ENCODE measurements at regions not wholly inside any gene's neighbourhood (a gene's known extent, or its start where the extent isn't known, plus 50 kb on each side); places are given as distances from the start of the nearest gene placed in this dataset.
"Not testable (repeated sequence)": the region's sequence is repeated elsewhere in the genome, so short reads cannot be mapped to it uniquely, and the experiment has no call there.

- DNase-seq = peak; percentile 50 to 60
- 40% methylated on average over 18 of the region's 18 CpGs for WGBS, 2 donors
- peaks cover 8% of the 10 kb centered on the region for H3K27me3 ChIP-seq
- no peak overlapping the region for H3K4me3 ChIP-seq (replicated peaks in 1 of 3)
- H3K9me3 ChIP-seq = no peaks in the 10 kb centered on the region
- no peaks in the 10 kb centered on the region for H3K4me1 ChIP-seq
- TF ChIP-seq POLR2A (IDR thresholded peaks at IDR 0.05) (no peak), CTCF (IDR thresholded peaks at IDR 0.05) (peak; percentile 30 to 81 (median 70))
- intact Hi-C loops (cut with DNase I) = no loop called here
- no peak overlapping the region for H3K27ac ChIP-seq
- no peaks in the 10 kb centered on the region for H3K36me3 ChIP-seq
These were observed 375.0 kb downstream of the TYW1 start for GRCh38 chr7:67371429-67372305.

GRCh38 chr7:67373389-67373788 lies 376.8 kb downstream of the TYW1 start:
- H3K4me3 ChIP-seq (replicated peaks in 1 of 3); intact Hi-C loops (cut with DNase I); H3K4me1 ChIP-seq; H3K9me3 ChIP-seq; H3K27me3 ChIP-seq; H3K27ac ChIP-seq; H3K36me3 ChIP-seq; DNase-seq: not testable (repeated sequence)
- WGBS, 2 donors = 49 to 58% methylated on average over 3 of the region's 3 CpGs

GRCh38 chr7:67375427-67375826 lies 378.8 kb downstream of the TYW1 start:
- H3K4me3 ChIP-seq (replicated peaks in 1 of 3) = no peak overlapping the region
- 86 to 93% methylated on average over 5 of the region's 5 CpGs for WGBS, 2 donors
- TF ChIP-seq CTCF (IDR thresholded peaks at IDR 0.05) = no peak
- no peak for TF ChIP-seq POLR2A (IDR thresholded peaks at IDR 0.05)
- DNase-seq = no peak
- no peak overlapping the region for H3K27ac ChIP-seq
- no peaks in the 10 kb centered on the region for H3K36me3 ChIP-seq
- H3K4me1 ChIP-seq = no peaks in the 10 kb centered on the region
- no peaks in the 10 kb centered on the region for H3K9me3 ChIP-seq
- intact Hi-C loops (cut with DNase I) = no loop called here
- peaks cover 8% of the 10 kb centered on the region for H3K27me3 ChIP-seq

GRCh38 chr7:67377939-67378862 lies 381.6 kb downstream of the TYW1 start:
- no peaks in the 10 kb centered on the region for H3K9me3 ChIP-seq
- H3K36me3 ChIP-seq = no peaks in the 10 kb centered on the region
- H3K4me1 ChIP-seq = no peaks in the 10 kb centered on the region
- TF ChIP-seq POLR2A (IDR thresholded peaks at IDR 0.05) = no peak
- TF ChIP-seq CTCF (IDR thresholded peaks at IDR 0.05) = peak; percentile 61 to 94 (median 80)
- 46 to 52% methylated on average over 5 to 8 of the region's 16 CpGs for WGBS, 2 donors
- peak; percentile 67 to 69 for DNase-seq
- no peak overlapping the region for H3K27ac ChIP-seq
- intact Hi-C loops (cut with DNase I) = no loop called here
- H3K27me3 ChIP-seq = no peaks in the 10 kb centered on the region
- H3K4me3 ChIP-seq (replicated peaks in 1 of 3) = no peak overlapping the region

- Histone ChIP-seq H3K4me3 (replicated peaks in 1 of 3) (no peak overlapping the region), H3K27me3 (no peaks in the 10 kb centered on the region), H3K27ac (no peak overlapping the region), H3K9me3 (no peaks in the 10 kb centered on the region), H3K4me1 (no peaks in the 10 kb centered on the region), H3K36me3 (no peaks in the 10 kb centered on the region)
- TF ChIP-seq POLR2A (IDR thresholded peaks at IDR 0.05) (no peak), CTCF (IDR thresholded peaks at IDR 0.05) (no peak)
- 74 to 82% methylated on average over 4 of the region's 4 CpGs for WGBS, 2 donors
- intact Hi-C loops (cut with DNase I) = no loop called here
- no peak for DNase-seq
These were observed 383.7 kb downstream of the TYW1 start for GRCh38 chr7:67380326-67380725.
